A673 (cell line): ENCODE measurements at regions not wholly inside any gene's neighbourhood (a gene's known extent, or its start where the extent isn't known, plus 50 kb on each side); places are given as distances from the start of the nearest gene placed in this dataset.

Experiments used
- EZH2 ChIP-seq: fragments of 200-600 bp; sonication (generic); IDR thresholded peaks from 2 replicates; pipeline ENCODE4 v1.6.1; 2017; ENCODE audit warnings: borderline replicate concordance, low read depth, mild to moderate bottlenecking, mixed read lengths, antibody characterized with exemption, low read length; ENCODE audit not compliant: poor library complexity, severe bottlenecking
- TF ChIP-seq, protein P1 (sequence below): fragments of 300-800, 200-600 bp; sonication (generic); conservative IDR thresholded peaks from 2 replicates; pipeline ENCODE4 v1.5.1; 2017; ENCODE audit warnings: low read depth, mild to moderate bottlenecking, antibody characterized with exemption, low read length, moderate library complexity, mixed read lengths

DNA sequence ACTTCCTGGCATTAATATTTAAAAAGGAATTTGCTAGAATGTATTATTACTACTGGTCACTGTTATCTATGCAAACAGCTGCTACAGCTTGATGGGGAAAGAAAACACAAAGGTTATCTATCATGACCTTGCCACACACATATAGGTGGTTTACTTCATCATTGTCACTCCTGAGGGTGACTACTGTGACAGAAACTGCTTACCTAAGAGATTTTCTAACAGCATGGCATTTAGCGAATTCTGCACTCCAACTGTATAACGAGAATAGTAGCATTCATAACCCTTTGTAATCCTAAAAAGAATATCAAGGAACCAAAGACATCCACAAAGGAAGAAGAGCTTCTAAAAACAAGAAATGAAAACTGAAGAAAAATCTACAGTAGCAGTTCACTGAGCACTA, 74.6 kb upstream of the SPOCK3 start:
- TF ChIP-seq, protein P1, sequence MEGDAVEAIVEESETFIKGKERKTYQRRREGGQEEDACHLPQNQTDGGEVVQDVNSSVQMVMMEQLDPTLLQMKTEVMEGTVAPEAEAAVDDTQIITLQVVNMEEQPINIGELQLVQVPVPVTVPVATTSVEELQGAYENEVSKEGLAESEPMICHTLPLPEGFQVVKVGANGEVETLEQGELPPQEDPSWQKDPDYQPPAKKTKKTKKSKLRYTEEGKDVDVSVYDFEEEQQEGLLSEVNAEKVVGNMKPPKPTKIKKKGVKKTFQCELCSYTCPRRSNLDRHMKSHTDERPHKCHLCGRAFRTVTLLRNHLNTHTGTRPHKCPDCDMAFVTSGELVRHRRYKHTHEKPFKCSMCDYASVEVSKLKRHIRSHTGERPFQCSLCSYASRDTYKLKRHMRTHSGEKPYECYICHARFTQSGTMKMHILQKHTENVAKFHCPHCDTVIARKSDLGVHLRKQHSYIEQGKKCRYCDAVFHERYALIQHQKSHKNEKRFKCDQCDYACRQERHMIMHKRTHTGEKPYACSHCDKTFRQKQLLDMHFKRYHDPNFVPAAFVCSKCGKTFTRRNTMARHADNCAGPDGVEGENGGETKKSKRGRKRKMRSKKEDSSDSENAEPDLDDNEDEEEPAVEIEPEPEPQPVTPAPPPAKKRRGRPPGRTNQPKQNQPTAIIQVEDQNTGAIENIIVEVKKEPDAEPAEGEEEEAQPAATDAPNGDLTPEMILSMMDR, result no peak
- no peak for TF ChIP-seq EZH2
